ENCODE measurements at regions not wholly inside any gene's neighbourhood (a gene's known extent, or its start where the extent isn't known, plus 50 kb on each side); places are given as distances from the start of the nearest gene placed in this dataset.

- H3K27me3 ChIP-seq (ENCODE audit: control insufficient read depth, insufficient read depth, low read length) = no peaks in the 10 kb centered on the region
- H3K36me3 ChIP-seq (ENCODE audit: control insufficient read depth, insufficient read depth, low read length) = no peaks in the 10 kb centered on the region
- no peaks in the 10 kb centered on the region for H3K9me3 ChIP-seq (ENCODE audit: control insufficient read depth, insufficient read depth, low read length)
- H3K27ac ChIP-seq (ENCODE audit: low read length) = no peak overlapping the region
- H3K4me1 ChIP-seq (ENCODE audit: control insufficient read depth, insufficient read depth, low read length) = no peaks in the 10 kb centered on the region
- H3K4me3 ChIP-seq (ENCODE audit: low read length) = no peak overlapping the region
- no CpG with 5 or more reads among the region's 3 CpGs for WGBS (ENCODE audit: insufficient coverage, insufficient read length)
- no peak for DNase-seq (ENCODE audit: low read depth, low spot score)
These were observed 122.6 kb downstream of the INHBA start for GRCh38 chr7:41579961-41580935.

DNA sequence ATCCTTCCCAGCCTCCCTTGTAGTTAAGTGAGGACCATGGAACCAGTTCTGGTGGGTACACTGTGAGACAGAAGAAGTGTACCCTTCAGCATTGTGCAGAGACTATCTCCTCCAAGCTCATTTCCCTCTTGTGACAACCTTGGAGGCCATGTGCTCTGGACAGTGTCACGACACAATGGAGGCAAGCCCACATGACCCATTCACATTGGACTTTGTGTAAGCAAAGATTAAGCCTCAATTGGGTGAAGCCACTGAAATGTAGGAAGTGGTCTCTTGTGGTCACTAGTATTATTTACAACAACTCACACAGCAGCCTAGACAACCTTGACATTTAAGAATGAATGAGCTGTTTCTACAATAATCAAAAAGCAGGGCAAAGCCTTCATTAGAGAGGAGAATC is 124.2 kb downstream of the INHBA start:
- Histone ChIP-seq H3K36me3 (ENCODE audit: control insufficient read depth, insufficient read depth, low read length) (no peaks in the 10 kb centered on the region), H3K4me3 (ENCODE audit: low read length) (no peak overlapping the region), H3K4me1 (ENCODE audit: control insufficient read depth, insufficient read depth, low read length) (no peaks in the 10 kb centered on the region), H3K9me3 (ENCODE audit: control insufficient read depth, insufficient read depth, low read length) (no peaks in the 10 kb centered on the region), H3K27ac (ENCODE audit: low read length) (no peak overlapping the region), H3K27me3 (ENCODE audit: control insufficient read depth, insufficient read depth, low read length) (no peaks in the 10 kb centered on the region)
- DNase-seq (ENCODE audit: low read depth, low spot score) = no peak
- WGBS (ENCODE audit: insufficient coverage, insufficient read length) = no CpG with 5 or more reads among the region's 1 CpG

GRCh38 chr7:41576166-41576565 is 126.7 kb downstream of the INHBA start:
- no peak for DNase-seq (ENCODE audit: low read depth, low spot score)
- Histone ChIP-seq H3K27me3 (ENCODE audit: control insufficient read depth, insufficient read depth, low read length) (no peaks in the 10 kb centered on the region), H3K4me3 (ENCODE audit: low read length) (no peak overlapping the region), H3K9me3 (ENCODE audit: control insufficient read depth, insufficient read depth, low read length) (no peaks in the 10 kb centered on the region), H3K4me1 (ENCODE audit: control insufficient read depth, insufficient read depth, low read length) (no peaks in the 10 kb centered on the region; the same call in 1 of the 2 replicates), H3K36me3 (ENCODE audit: control insufficient read depth, insufficient read depth, low read length) (no peaks in the 10 kb centered on the region), H3K27ac (ENCODE audit: low read length) (no peak overlapping the region)
- WGBS (ENCODE audit: insufficient coverage, insufficient read length) = no CpG with 5 or more reads among the region's 3 CpGs

DNA sequence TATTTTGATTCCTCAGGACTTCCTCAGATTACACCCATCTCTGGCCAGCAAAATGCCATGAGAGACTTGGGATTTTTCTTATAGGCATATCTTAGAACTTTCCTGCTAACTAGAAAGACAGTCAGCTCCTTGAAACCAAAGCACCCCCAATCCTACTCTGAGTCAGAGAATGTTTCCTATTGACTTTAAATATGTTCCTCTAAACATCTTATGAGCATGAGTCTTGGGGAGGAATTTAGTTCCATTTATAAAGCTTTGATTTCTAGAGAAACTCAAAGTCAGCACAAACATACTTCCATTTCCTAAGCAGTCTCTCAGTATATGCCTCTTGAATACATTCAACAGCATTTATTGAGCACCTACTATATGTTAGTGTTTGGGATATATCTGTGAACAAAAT is 128.5 kb downstream of the INHBA start:
- Histone ChIP-seq H3K4me1 (ENCODE audit: control insufficient read depth, insufficient read depth, low read length) (peaks cover 2% of the 10 kb centered on the region; the same call in 1 of the 2 replicates), H3K9me3 (ENCODE audit: control insufficient read depth, insufficient read depth, low read length) (no peaks in the 10 kb centered on the region), H3K36me3 (ENCODE audit: control insufficient read depth, insufficient read depth, low read length) (no peaks in the 10 kb centered on the region), H3K27ac (ENCODE audit: low read length) (no peak overlapping the region), H3K27me3 (ENCODE audit: control insufficient read depth, insufficient read depth, low read length) (no peaks in the 10 kb centered on the region), H3K4me3 (ENCODE audit: low read length) (no peak overlapping the region)
- DNase-seq (ENCODE audit: low read depth, low spot score) = no peak

DNA sequence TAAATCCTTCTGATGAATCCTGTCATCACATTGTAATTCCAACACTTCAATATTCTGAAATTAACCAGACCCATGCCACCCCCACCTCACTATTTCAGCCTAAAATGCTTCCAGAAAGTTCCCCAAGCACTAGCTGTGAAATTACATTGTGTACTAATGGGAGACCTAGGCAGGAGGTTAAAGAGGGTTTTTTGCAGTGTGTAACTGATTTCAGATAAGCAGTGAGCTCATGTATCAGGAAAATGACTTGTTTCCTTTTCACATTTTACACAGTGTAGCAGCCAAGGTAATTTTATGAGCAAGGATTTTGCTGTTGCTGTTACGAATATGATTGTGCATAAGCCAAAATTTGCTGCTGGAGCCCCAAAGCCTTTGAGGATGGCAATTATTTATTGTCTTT is 129.0 kb downstream of the INHBA start:
- WGBS (ENCODE audit: insufficient coverage, insufficient read length) = no CpG with 5 or more reads among the region's 1 CpG
- peaks cover 2% of the 10 kb centered on the region; the same call in 1 of the 2 replicates for H3K4me1 ChIP-seq (ENCODE audit: control insufficient read depth, insufficient read depth, low read length)
- DNase-seq (ENCODE audit: low read depth, low spot score) = no peak
- no peaks in the 10 kb centered on the region for H3K9me3 ChIP-seq (ENCODE audit: control insufficient read depth, insufficient read depth, low read length)
- H3K4me3 ChIP-seq (ENCODE audit: low read length) = no peak overlapping the region
- no peaks in the 10 kb centered on the region for H3K27me3 ChIP-seq (ENCODE audit: control insufficient read depth, insufficient read depth, low read length)
- no peak overlapping the region for H3K27ac ChIP-seq (ENCODE audit: low read length)
- no peaks in the 10 kb centered on the region for H3K36me3 ChIP-seq (ENCODE audit: control insufficient read depth, insufficient read depth, low read length)

DNA sequence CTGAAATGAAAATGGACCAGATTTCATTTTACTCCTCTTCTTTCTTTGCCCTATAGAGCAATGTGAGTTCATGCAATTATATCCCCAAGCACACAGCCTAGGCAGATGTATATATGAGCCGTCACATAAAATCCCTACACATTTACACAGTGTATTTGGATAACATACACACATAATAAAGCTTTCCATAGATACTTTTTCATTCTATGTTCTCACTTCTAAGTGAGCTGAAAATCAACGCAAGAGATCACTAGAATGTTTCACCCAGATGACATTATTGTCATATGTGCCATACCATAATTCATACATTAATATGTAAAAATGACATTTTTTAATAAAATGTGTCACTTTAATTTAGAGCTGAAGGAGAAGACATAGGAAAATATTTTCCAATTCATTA is 129.4 kb downstream of the INHBA start:
- no peak for DNase-seq (ENCODE audit: low read depth, low spot score)
- H3K36me3 ChIP-seq (ENCODE audit: control insufficient read depth, insufficient read depth, low read length) = no peaks in the 10 kb centered on the region
- H3K4me1 ChIP-seq (ENCODE audit: control insufficient read depth, insufficient read depth, low read length) = peaks cover 2% of the 10 kb centered on the region; the same call in 1 of the 2 replicates
- no CpG with 5 or more reads among the region's 2 CpGs for WGBS (ENCODE audit: insufficient coverage, insufficient read length)
- H3K27ac ChIP-seq (ENCODE audit: low read length) = no peak overlapping the region
- H3K4me3 ChIP-seq (ENCODE audit: low read length) = no peak overlapping the region
- no peaks in the 10 kb centered on the region for H3K9me3 ChIP-seq (ENCODE audit: control insufficient read depth, insufficient read depth, low read length)
- H3K27me3 ChIP-seq (ENCODE audit: control insufficient read depth, insufficient read depth, low read length) = no peaks in the 10 kb centered on the region

DNA sequence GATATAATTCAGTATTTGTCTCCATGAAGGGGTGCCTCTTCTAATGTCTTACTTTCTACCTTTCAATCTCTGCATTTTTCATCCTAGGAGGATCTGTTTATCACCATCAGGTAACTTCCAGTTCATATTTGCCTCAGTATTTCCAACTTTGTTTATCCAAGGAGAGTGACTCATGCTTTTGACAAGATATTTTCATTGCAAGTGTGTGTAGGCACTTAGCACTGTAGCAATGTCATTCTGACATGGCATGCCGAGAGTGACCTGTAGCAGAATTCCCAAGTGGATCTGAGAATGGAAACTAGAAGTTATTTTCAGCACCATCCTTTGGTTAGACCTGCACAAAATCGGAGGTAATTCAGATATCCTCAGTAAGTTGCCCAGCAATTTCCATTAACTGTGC is 129.9 kb downstream of the INHBA start:
- Histone ChIP-seq H3K9me3 (ENCODE audit: control insufficient read depth, insufficient read depth, low read length) (no peaks in the 10 kb centered on the region), H3K36me3 (ENCODE audit: control insufficient read depth, insufficient read depth, low read length) (no peaks in the 10 kb centered on the region), H3K4me3 (ENCODE audit: low read length) (no peak overlapping the region), H3K27ac (ENCODE audit: low read length) (no peak overlapping the region), H3K27me3 (ENCODE audit: control insufficient read depth, insufficient read depth, low read length) (no peaks in the 10 kb centered on the region), H3K4me1 (ENCODE audit: control insufficient read depth, insufficient read depth, low read length) (peaks cover 2% of the 10 kb centered on the region; the same call in 1 of the 2 replicates)
- DNase-seq (ENCODE audit: low read depth, low spot score) = no peak
- no CpG with 5 or more reads among the region's 2 CpGs for WGBS (ENCODE audit: insufficient coverage, insufficient read length)

GRCh38 chr7:41571573-41571972 is 131.3 kb downstream of the INHBA start:
- Histone ChIP-seq H3K36me3 (ENCODE audit: control insufficient read depth, insufficient read depth, low read length) (no peaks in the 10 kb centered on the region), H3K27ac (ENCODE audit: low read length) (no peak overlapping the region), H3K4me1 (ENCODE audit: control insufficient read depth, insufficient read depth, low read length) (peaks cover 2% of the 10 kb centered on the region; the same call in 1 of the 2 replicates), H3K9me3 (ENCODE audit: control insufficient read depth, insufficient read depth, low read length) (no peaks in the 10 kb centered on the region), H3K4me3 (ENCODE audit: low read length) (no peak overlapping the region), H3K27me3 (ENCODE audit: control insufficient read depth, insufficient read depth, low read length) (no peaks in the 10 kb centered on the region)
- no CpG with 5 or more reads among the region's 5 CpGs for WGBS (ENCODE audit: insufficient coverage, insufficient read length)
- no peak for DNase-seq (ENCODE audit: low read depth, low spot score)

- DNase-seq (ENCODE audit: low read depth, low spot score) = no peak
- Histone ChIP-seq H3K4me1 (ENCODE audit: control insufficient read depth, insufficient read depth, low read length) (peaks cover 2% of the 10 kb centered on the region; the same call in 1 of the 2 replicates), H3K36me3 (ENCODE audit: control insufficient read depth, insufficient read depth, low read length) (no peaks in the 10 kb centered on the region), H3K27me3 (ENCODE audit: control insufficient read depth, insufficient read depth, low read length) (no peaks in the 10 kb centered on the region), H3K9me3 (ENCODE audit: control insufficient read depth, insufficient read depth, low read length) (no peaks in the 10 kb centered on the region), H3K4me3 (ENCODE audit: low read length) (no peak overlapping the region), H3K27ac (ENCODE audit: low read length) (no peak overlapping the region)
- no CpG with 5 or more reads among the region's 1 CpG for WGBS (ENCODE audit: insufficient coverage, insufficient read length)
These were observed 132.1 kb downstream of the INHBA start for GRCh38 chr7:41570766-41571165.

DNA sequence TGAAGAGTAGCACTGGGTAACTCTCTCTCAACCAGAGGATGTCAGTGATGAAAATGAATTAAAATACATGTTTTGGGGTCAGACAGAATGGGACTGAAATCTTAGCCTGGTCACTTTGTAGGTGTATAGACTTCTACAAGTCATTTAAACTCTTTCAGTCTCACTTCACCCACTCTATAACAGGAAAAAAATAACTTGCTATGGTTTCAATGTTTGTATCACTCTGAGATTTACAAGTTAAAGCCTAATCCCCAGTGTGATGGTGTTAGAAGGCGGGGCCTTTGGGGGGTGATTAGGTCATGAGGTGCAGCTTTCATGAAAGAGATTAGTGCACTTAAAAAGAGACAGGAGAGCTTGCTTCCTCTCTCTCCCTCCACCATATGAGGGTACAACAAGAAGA is 134.8 kb downstream of the INHBA start:
- WGBS (ENCODE audit: insufficient coverage, insufficient read length) = no CpG with 5 or more reads among the region's 1 CpG
- no peaks in the 10 kb centered on the region for H3K9me3 ChIP-seq (ENCODE audit: control insufficient read depth, insufficient read depth, low read length)
- H3K4me1 ChIP-seq (ENCODE audit: control insufficient read depth, insufficient read depth, low read length) = peaks cover 2% of the 10 kb centered on the region; the same call in 1 of the 2 replicates
- no peaks in the 10 kb centered on the region for H3K27me3 ChIP-seq (ENCODE audit: control insufficient read depth, insufficient read depth, low read length)
- no peaks in the 10 kb centered on the region for H3K36me3 ChIP-seq (ENCODE audit: control insufficient read depth, insufficient read depth, low read length)
- DNase-seq (ENCODE audit: low read depth, low spot score) = no peak
- H3K4me3 ChIP-seq (ENCODE audit: low read length) = no peak overlapping the region
- no peak overlapping the region for H3K27ac ChIP-seq (ENCODE audit: low read length)

DNA sequence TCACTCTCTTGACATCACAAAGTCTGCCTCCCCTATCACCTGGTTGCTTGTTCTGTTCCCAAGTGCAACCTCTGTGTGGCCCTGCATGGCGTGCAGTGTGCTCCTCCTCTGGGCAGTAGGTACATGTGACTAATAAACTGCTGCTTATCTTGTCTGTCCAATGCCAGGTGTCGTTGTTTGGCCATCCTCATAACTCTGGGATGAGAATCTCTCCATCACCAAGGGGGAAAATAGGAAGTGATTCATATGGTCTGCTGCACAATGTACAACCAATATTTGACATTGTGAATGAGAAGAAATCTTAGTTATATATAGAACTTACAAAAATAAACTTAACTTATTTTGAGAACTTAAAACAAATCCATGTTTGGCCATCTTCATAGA is 135.2 kb downstream of the INHBA start:
- no peaks in the 10 kb centered on the region for H3K27me3 ChIP-seq (ENCODE audit: control insufficient read depth, insufficient read depth, low read length)

More for the DNA sequence above, 135.2 kb downstream of the INHBA start:
- DNase-seq (ENCODE audit: low read depth, low spot score) = no peak
- no peak overlapping the region for H3K27ac ChIP-seq (ENCODE audit: low read length)
- H3K36me3 ChIP-seq (ENCODE audit: control insufficient read depth, insufficient read depth, low read length) = no peaks in the 10 kb centered on the region
- peaks cover 2% of the 10 kb centered on the region; the same call in 1 of the 2 replicates for H3K4me1 ChIP-seq (ENCODE audit: control insufficient read depth, insufficient read depth, low read length)
- no CpG with 5 or more reads among the region's 2 CpGs for WGBS (ENCODE audit: insufficient coverage, insufficient read length)
- H3K4me3 ChIP-seq (ENCODE audit: low read length) = no peak overlapping the region
- H3K9me3 ChIP-seq (ENCODE audit: control insufficient read depth, insufficient read depth, low read length) = no peaks in the 10 kb centered on the region

All from iPS DF 6.9 (cell line).